Keratinocyte (primary cell): ENCODE measurements at regions not wholly inside any gene's neighbourhood (a gene's known extent, or its start where the extent isn't known, plus 50 kb on each side); places are given as distances from the start of the nearest gene placed in this dataset.

Experiments
- DNase-seq: peaks from one replicate; pipeline ENCODE4 v3.0.0-alpha.2; 2011; ENCODE audit warnings: low read depth, missing footprints, low spot score
- FAIRE-seq: peaks from 2 replicates; lab custom pipeline; 2011; peaks lifted over from hg19 to GRCh38; lab: Jason Lieb, UNC
- H2AFZ ChIP-seq: 2 replicates; pipeline ENCODE4 v1.6.0; 2012; ENCODE audit warnings: low read length, control low read depth, inconsistent platforms; ENCODE audit not compliant: control insufficient read depth
- H3K27ac ChIP-seq: 2 replicates; pipeline ENCODE4 v1.5.1; 2011; ENCODE audit warnings: low read length; ENCODE audit not compliant: control insufficient read depth, insufficient read depth
- H3K27me3 ChIP-seq: 3 replicates; pipeline ENCODE4 v1.6.0; 2011; ENCODE audit warnings: low read length; ENCODE audit not compliant: control insufficient read depth, insufficient read depth; ENCODE audit errors: extremely low read depth
- H3K36me3 ChIP-seq, 2 experiments: 2 replicates in 1 of 2; 3 replicates in 1 of 2; pipeline ENCODE4 v1.5.1; 2011; ENCODE audit warnings: low read length in 2 of 2, mild to moderate bottlenecking in 1 of 2; ENCODE audit not compliant: control insufficient read depth in 2 of 2, insufficient read depth in 2 of 2; ENCODE audit errors: extremely low read depth in 1 of 2
- H3K4me1 ChIP-seq: 3 replicates; pipeline ENCODE4 v1.5.1; 2011; ENCODE audit warnings: low read length; ENCODE audit not compliant: control insufficient read depth, insufficient read depth; ENCODE audit errors: extremely low read depth
- H3K4me2 ChIP-seq: 3 replicates; pipeline ENCODE4 v1.6.0; 2011; ENCODE audit warnings: low read depth, low read length; ENCODE audit not compliant: control insufficient read depth, insufficient read depth; ENCODE audit errors: extremely low read depth
- H3K4me3 ChIP-seq, 3 experiments: fragments of 200-600 bp in 1 of 3; sonication (generic) in 1 of 3; 2 replicates in 2 of 3; 3 replicates in 1 of 3; pipeline ENCODE4 v1.5.1; 2011 to 2016; ENCODE audit warnings: low read length in 3 of 3, mild to moderate bottlenecking in 3 of 3, control low read depth in 2 of 3, inconsistent platforms in 1 of 3, low read depth in 1 of 3, mixed read lengths in 1 of 3, mixed run types in 1 of 3, moderate library complexity in 1 of 3; ENCODE audit not compliant: control insufficient read depth in 2 of 3, insufficient read depth in 2 of 3; ENCODE audit errors: extremely low read depth in 1 of 3
- H3K79me2 ChIP-seq: 2 replicates; pipeline ENCODE4 v1.6.0; 2012; ENCODE audit warnings: low read length; ENCODE audit not compliant: control insufficient read depth, insufficient read depth
- H3K9ac ChIP-seq: 3 replicates; pipeline ENCODE4 v1.6.0; 2011; ENCODE audit warnings: low read length; ENCODE audit not compliant: control insufficient read depth, insufficient read depth; ENCODE audit errors: extremely low read depth
- H3K9me1 ChIP-seq: 3 replicates; pipeline ENCODE4 v1.6.0; 2011; ENCODE audit warnings: low read length; ENCODE audit not compliant: control insufficient read depth, insufficient read depth; ENCODE audit errors: extremely low read depth
- H3K9me3 ChIP-seq: 2 replicates; pipeline ENCODE4 v1.5.1; 2012; ENCODE audit warnings: low read depth, low read length; ENCODE audit not compliant: control insufficient read depth
- H4K20me1 ChIP-seq: 3 replicates; pipeline ENCODE4 v1.6.0; 2011; ENCODE audit warnings: low read length; ENCODE audit not compliant: control insufficient read depth, insufficient read depth; ENCODE audit errors: extremely low read depth
- CTCF ChIP-seq, 3 experiments: IDR thresholded peaks in 1 of 3; conservative IDR thresholded peaks in 1 of 3; optimal IDR thresholded peaks in 1 of 3; 2 replicates in 2 of 3; 3 replicates in 1 of 3; pipeline versions ENCODE3 to v1.5.1; 2011; ENCODE audit warnings: low read length in 3 of 3, mild to moderate bottlenecking in 3 of 3, moderate library complexity in 2 of 3, control low read depth in 1 of 3, inconsistent platforms in 1 of 3; ENCODE audit not compliant: insufficient read depth in 2 of 3; ENCODE audit errors: extremely low read depth in 1 of 3
- EZH2 ChIP-seq: IDR thresholded peaks from one replicate; pipeline ENCODE4 v1.6.1; 2012; ENCODE audit warnings: inconsistent platforms, mild to moderate bottlenecking, low read length, moderate library complexity
- dilution Hi-C: fragments of 300-500 bp; cut with MboI; formaldehyde crosslinking; loops from one replicate; pipeline ENCODE4 v1.7.0; 2020; ENCODE audit warnings: low sequenced_read_pairs; ENCODE audit not compliant: extremely low pct_ligation_motif_present

DNA sequence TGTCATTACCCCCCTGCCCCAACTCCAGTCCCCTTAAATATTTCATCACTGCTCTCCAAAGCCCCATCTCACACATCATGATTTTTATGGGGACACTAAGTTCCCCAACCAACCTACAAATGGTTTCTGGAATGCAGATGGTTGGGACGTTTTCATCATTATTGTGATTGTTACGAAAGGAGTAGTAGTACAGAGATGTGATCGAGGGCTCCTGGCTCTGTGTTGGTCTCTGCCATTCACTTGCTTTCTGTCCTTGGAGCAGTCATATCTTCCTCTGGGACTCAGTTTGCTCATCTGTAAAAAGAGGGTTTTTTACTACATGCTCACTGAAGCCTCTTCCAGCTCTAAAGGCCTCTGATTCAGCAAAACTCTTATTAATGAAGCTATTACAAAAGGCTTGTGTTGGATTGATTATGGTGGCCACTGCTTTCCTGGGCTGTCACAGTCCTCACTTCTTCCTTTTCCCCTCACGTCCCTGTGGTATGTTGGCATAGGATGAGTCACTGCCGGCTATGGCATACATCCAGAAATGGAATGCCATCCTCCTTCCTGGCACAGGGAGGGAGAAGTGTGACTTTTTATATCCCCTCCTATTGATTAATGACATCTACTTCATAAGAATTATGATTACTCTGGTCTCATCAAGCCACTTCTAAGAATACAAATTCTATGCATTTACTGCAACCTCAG is 593.7 kb downstream of the METTL15 start:
- peak overlapping the region; percentile 53 for H3K4me2 ChIP-seq
- peak overlapping the region in 1 of 3 experiments; percentile 17 for H3K4me3 ChIP-seq
- H3K4me1 ChIP-seq, result peaks cover 16% of the 10 kb centered on the region
- no peaks in the 10 kb centered on the region for H3K9me1 ChIP-seq
- dilution Hi-C loops, result no loop called here
- DNase-seq (no peak), FAIRE-seq (peak; percentile 74)
- H4K20me1 ChIP-seq, result no peaks in the 10 kb centered on the region
- H3K79me2 ChIP-seq, result no peaks in the 10 kb centered on the region
- TF ChIP-seq CTCF (optimal IDR thresholded peaks at IDR 0.05 in 1 of 3, IDR thresholded peaks at IDR 0.05 in 1 of 3, conservative IDR thresholded peaks at IDR 0.05 in 1 of 3; ENCODE audit: extremely low read depth in 1 of 3, insufficient read depth in 2 of 3, low read length in 3 of 3) (no peak), EZH2 (no peak)
- peak overlapping the region; percentile 20 for H2AFZ ChIP-seq
- no peak overlapping the region for H3K9ac ChIP-seq
- no peak overlapping the region for H3K27ac ChIP-seq
- H3K27me3 ChIP-seq, result no peaks in the 10 kb centered on the region
- H3K36me3 ChIP-seq, result no peaks in the 10 kb centered on the region
- H3K9me3 ChIP-seq, result no peaks in the 10 kb centered on the region

- no peak for FAIRE-seq
- H4K20me1 ChIP-seq, result no peaks in the 10 kb centered on the region
- no peak overlapping the region for H2AFZ ChIP-seq
- H3K4me2 ChIP-seq, result no peak overlapping the region
- no peaks in the 10 kb centered on the region for H3K9me3 ChIP-seq
- no peaks in the 10 kb centered on the region for H3K79me2 ChIP-seq
- H3K27me3 ChIP-seq, result no peaks in the 10 kb centered on the region
- no peak overlapping the region for H3K27ac ChIP-seq
- H3K4me3 ChIP-seq, result no peak overlapping the region
- dilution Hi-C loops, result no loop called here
- H3K4me1 ChIP-seq, result peaks cover 16% of the 10 kb centered on the region
- DNase-seq, result no peak
- H3K9me1 ChIP-seq, result no peaks in the 10 kb centered on the region
- no peaks in the 10 kb centered on the region for H3K36me3 ChIP-seq
- TF ChIP-seq CTCF (optimal IDR thresholded peaks at IDR 0.05 in 1 of 3, IDR thresholded peaks at IDR 0.05 in 1 of 3, conservative IDR thresholded peaks at IDR 0.05 in 1 of 3; ENCODE audit: extremely low read depth in 1 of 3, insufficient read depth in 2 of 3, low read length in 3 of 3) (no peak), EZH2 (no peak)
- no peak overlapping the region for H3K9ac ChIP-seq
Observed at GRCh38 chr11:28699701-28700100, 591.5 kb downstream of the METTL15 start.
